GM23338 (cell line): ENCODE measurements at regions not wholly inside any gene's neighbourhood (a gene's known extent, or its start where the extent isn't known, plus 50 kb on each side); places are given as distances from the start of the nearest gene placed in this dataset.

Experiments
- ATAC-seq: fragments of 200-7000 bp; cut with Tn5 transposase; 3 replicates; pipeline ENCODE4 v1.9.1; 2020
- DNase-seq: peaks from one replicate; pipeline ENCODE4 v3.0.0-alpha.2; 2015; ENCODE audit warnings: low spot score
- H2AFZ ChIP-seq: fragments of 200-600 bp; sonication (generic); 2 replicates; pipeline ENCODE4 v1.8.0; 2016; ENCODE audit warnings: antibody characterized with exemption, mild to moderate bottlenecking, moderate library complexity
- H3F3A ChIP-seq: fragments of 200-600 bp; sonication (generic); replicated peaks from 2 replicates; pipeline ENCODE4 v1.8.0; 2017; ENCODE audit warnings: antibody characterized with exemption, mixed run types, low read depth
- H3K27ac ChIP-seq: fragments of 200-600 bp; sonication (generic); 2 replicates; pipeline ENCODE4 v1.6.1; 2016; ENCODE audit warnings: low read depth
- H3K27me3 ChIP-seq: fragments of 200-600 bp; sonication (generic); 2 replicates; pipeline ENCODE4 v1.8.0; 2016; ENCODE audit warnings: mild to moderate bottlenecking, mixed run types, moderate library complexity; ENCODE audit not compliant: insufficient read depth
- H3K36me3 ChIP-seq: fragments of 200-600 bp; sonication (generic); 2 replicates; pipeline ENCODE4 v1.8.0; 2016; ENCODE audit warnings: mild to moderate bottlenecking; ENCODE audit not compliant: insufficient read depth
- H3K4me1 ChIP-seq: fragments of 200-600 bp; sonication (generic); 2 replicates; pipeline ENCODE4 v1.8.0; 2016; ENCODE audit warnings: mild to moderate bottlenecking, moderate library complexity; ENCODE audit not compliant: insufficient read depth
- H3K4me2 ChIP-seq: fragments of 200-600 bp; sonication (generic); 2 replicates; pipeline ENCODE4 v1.7.1; 2017; ENCODE audit warnings: mixed run types
- H3K4me3 ChIP-seq: fragments of 200-600 bp; sonication (generic); 2 replicates; pipeline ENCODE4 v1.6.1; 2016; ENCODE audit warnings: mixed run types
- H3K79me2 ChIP-seq: fragments of 200-600 bp; sonication (generic); replicated peaks from 2 replicates; pipeline ENCODE4 v1.8.0; 2017; ENCODE audit warnings: mild to moderate bottlenecking; ENCODE audit not compliant: insufficient read depth
- H3K9me2 ChIP-seq: fragments of 200-600 bp; sonication (generic); 2 replicates; pipeline ENCODE4 v1.8.0; 2017; ENCODE audit not compliant: insufficient read depth
- H4K20me1 ChIP-seq: fragments of 200-600 bp; sonication (generic); replicated peaks from 2 replicates; pipeline ENCODE4 v1.8.0; 2017; ENCODE audit warnings: mild to moderate bottlenecking; ENCODE audit not compliant: insufficient read depth
- H3K27ac Mint-ChIP-seq: 2 replicates; pipeline ENCODE4 v1.8.0; 2020; ENCODE audit warnings: inconsistent platforms, mild to moderate bottlenecking, moderate library complexity, mixed read lengths
- H3K27me3 Mint-ChIP-seq: 3 replicates; pipeline ENCODE4 v1.8.0; 2022; ENCODE audit warnings: low read depth, mild to moderate bottlenecking, moderate library complexity, mixed read lengths, inconsistent platforms; ENCODE audit not compliant: insufficient read depth, poor library complexity
- H3K36me3 Mint-ChIP-seq: 3 replicates; pipeline ENCODE4 v1.8.0; 2021; ENCODE audit warnings: low read depth, mild to moderate bottlenecking, inconsistent platforms, moderate library complexity, mixed read lengths
- H3K4me1 Mint-ChIP-seq: 3 replicates; pipeline ENCODE4 v1.8.0; 2020; ENCODE audit warnings: mild to moderate bottlenecking, inconsistent platforms, mixed read lengths
- H3K4me3 Mint-ChIP-seq: 3 replicates; pipeline ENCODE4 v1.8.0; 2021; ENCODE audit warnings: moderate library complexity, mild to moderate bottlenecking, inconsistent platforms, mixed read lengths
- H3K9me3 Mint-ChIP-seq: 3 replicates; pipeline ENCODE4 v1.8.0; 2020; ENCODE audit warnings: moderate library complexity, mild to moderate bottlenecking, inconsistent platforms, mixed read lengths
- EZH2 ChIP-seq: fragments of 200-600 bp; sonication (generic); IDR thresholded peaks from one replicate; pipeline ENCODE4 v1.8.0; 2017; ENCODE audit warnings: antibody characterized with exemption, mild to moderate bottlenecking, low read depth; ENCODE audit not compliant: unreplicated experiment
- EZH2phosphoT487 ChIP-seq: fragments of 200-600 bp; sonication (generic); IDR thresholded peaks from one replicate; pipeline ENCODE4 v1.8.1; 2018; ENCODE audit warnings: antibody characterized with exemption; ENCODE audit not compliant: unreplicated experiment
- JUNB ChIP-seq: IDR thresholded peaks from one replicate; pipeline ENCODE4 v1.6.1; 2016; ENCODE audit warnings: antibody characterized with exemption; ENCODE audit not compliant: unreplicated experiment
- POLR2AphosphoS5 ChIP-seq: IDR thresholded peaks from 2 replicates; pipeline ENCODE4 v1.6.1; 2016; ENCODE audit warnings: antibody characterized with exemption, low read depth
- STAT1 ChIP-seq: IDR thresholded peaks from one replicate; pipeline ENCODE4 v1.6.1; 2016; ENCODE audit warnings: antibody characterized with exemption; ENCODE audit not compliant: unreplicated experiment
- ZNF114 ChIP-seq: fragments of 250-450 bp; sonication (Bioruptor Pico); IDR thresholded peaks from 2 replicates; pipeline ENCODE4 v1.5.0; 2020; ENCODE audit warnings: mild to moderate bottlenecking, moderate library complexity
- ZNF331 ChIP-seq: fragments of 250-450 bp; sonication (Bioruptor Pico); IDR thresholded peaks from 2 replicates; pipeline ENCODE4 v1.5.0; 2020; ENCODE audit warnings: low read depth, mild to moderate bottlenecking, moderate library complexity
- TF ChIP-seq, protein P1 (sequence below): IDR thresholded peaks from 2 replicates; pipeline ENCODE4 v1.6.1; 2016; ENCODE audit warnings: antibody characterized with exemption
- TF ChIP-seq, protein P2 (sequence below), 2 experiments: fragments of 200-600 bp in 1 of 2; sonication (generic) in 1 of 2; conservative IDR thresholded peaks; 2 replicates each; pipeline versions ENCODE4 v1.5.1 to v1.6.1; 2016 to 2017; ENCODE audit warnings: antibody characterized with exemption in 2 of 2, low read depth in 2 of 2, mild to moderate bottlenecking in 2 of 2, moderate library complexity in 1 of 2
- TF ChIP-seq, protein P3 (sequence below): IDR thresholded peaks from one replicate; pipeline ENCODE4 v1.6.1; 2018; ENCODE audit warnings: antibody characterized with exemption; ENCODE audit not compliant: unreplicated experiment

DNA sequence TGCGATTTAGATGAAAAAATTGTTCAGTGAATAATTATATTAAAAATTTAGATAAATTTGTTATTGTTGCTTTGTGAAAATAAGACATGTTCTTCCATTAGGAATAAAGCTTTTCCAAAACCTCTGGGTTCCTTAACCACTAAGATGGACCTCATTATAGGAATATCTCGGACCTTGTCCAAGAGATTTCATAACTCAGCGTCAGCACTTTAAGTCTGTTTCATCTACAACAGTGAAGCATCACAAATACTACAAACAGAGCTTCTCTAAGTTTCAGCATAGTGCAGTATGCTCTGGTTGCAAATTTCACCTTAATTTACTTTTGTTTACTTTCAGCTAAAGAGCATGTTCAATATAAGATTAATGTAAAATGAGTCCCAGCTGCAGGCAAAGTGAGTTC is 150.3 kb downstream of the UBE2E3 start (continued):
- TF ChIP-seq, protein P1, sequence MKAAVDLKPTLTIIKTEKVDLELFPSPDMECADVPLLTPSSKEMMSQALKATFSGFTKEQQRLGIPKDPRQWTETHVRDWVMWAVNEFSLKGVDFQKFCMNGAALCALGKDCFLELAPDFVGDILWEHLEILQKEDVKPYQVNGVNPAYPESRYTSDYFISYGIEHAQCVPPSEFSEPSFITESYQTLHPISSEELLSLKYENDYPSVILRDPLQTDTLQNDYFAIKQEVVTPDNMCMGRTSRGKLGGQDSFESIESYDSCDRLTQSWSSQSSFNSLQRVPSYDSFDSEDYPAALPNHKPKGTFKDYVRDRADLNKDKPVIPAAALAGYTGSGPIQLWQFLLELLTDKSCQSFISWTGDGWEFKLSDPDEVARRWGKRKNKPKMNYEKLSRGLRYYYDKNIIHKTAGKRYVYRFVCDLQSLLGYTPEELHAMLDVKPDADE = no peak
- TF ChIP-seq EZH2 (no peak), EZH2phosphoT487 (no peak), JUNB (no peak)
- TF ChIP-seq, protein P2, sequence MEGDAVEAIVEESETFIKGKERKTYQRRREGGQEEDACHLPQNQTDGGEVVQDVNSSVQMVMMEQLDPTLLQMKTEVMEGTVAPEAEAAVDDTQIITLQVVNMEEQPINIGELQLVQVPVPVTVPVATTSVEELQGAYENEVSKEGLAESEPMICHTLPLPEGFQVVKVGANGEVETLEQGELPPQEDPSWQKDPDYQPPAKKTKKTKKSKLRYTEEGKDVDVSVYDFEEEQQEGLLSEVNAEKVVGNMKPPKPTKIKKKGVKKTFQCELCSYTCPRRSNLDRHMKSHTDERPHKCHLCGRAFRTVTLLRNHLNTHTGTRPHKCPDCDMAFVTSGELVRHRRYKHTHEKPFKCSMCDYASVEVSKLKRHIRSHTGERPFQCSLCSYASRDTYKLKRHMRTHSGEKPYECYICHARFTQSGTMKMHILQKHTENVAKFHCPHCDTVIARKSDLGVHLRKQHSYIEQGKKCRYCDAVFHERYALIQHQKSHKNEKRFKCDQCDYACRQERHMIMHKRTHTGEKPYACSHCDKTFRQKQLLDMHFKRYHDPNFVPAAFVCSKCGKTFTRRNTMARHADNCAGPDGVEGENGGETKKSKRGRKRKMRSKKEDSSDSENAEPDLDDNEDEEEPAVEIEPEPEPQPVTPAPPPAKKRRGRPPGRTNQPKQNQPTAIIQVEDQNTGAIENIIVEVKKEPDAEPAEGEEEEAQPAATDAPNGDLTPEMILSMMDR (conservative IDR thresholded peaks at IDR 0.05; ENCODE audit: low read depth in 2 of 2) = no peak

DNA sequence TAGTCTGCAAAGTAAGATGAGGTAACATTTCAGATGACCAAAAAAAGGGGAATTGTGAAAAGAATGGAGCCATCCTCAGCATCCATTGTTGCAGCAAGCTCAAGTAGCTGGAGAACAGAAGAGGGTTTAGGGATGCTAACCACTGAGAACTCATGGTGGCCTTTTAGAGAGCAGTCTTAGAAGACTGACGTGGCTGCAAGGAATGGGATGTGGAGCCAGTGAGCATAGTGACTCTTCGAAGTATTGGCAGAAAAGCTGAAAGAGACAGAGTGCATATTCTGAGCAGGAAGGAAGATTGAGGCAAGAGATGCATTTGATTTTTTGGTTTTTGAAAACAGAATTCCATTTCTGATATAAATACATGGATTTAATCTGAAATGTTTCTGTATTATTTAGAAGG is 151.2 kb downstream of the UBE2E3 start:
- no peaks in the 10 kb centered on the region for H3K9me2 ChIP-seq
- H3K27me3 ChIP-seq = no peaks in the 10 kb centered on the region
- DNase-seq (no peak), ATAC-seq (no peak)
- H4K20me1 ChIP-seq = no peaks in the 10 kb centered on the region
- no peaks in the 10 kb centered on the region for H3F3A ChIP-seq
- no peak overlapping the region for H3K4me3 ChIP-seq
- H3K36me3 ChIP-seq = no peaks in the 10 kb centered on the region
- Mint-ChIP-seq H3K36me3 (no peaks in the 10 kb centered on the region), H3K27ac (no peak overlapping the region), H3K27me3 (no peaks in the 10 kb centered on the region), H3K9me3 (no peaks in the 10 kb centered on the region), H3K4me1 (peaks cover 8% of the 10 kb centered on the region; the same call in 2 of the 3 replicates), H3K4me3 (no peak overlapping the region)
- H3K79me2 ChIP-seq = no peaks in the 10 kb centered on the region
- no peak overlapping the region for H3K4me2 ChIP-seq
- H3K27ac ChIP-seq = no peak overlapping the region
- peak overlapping the region; percentile 45; the same call in 1 of the 2 replicates for H2AFZ ChIP-seq
- H3K4me1 ChIP-seq = no peaks in the 10 kb centered on the region
- TF ChIP-seq, protein P1 = no peak
- TF ChIP-seq POLR2AphosphoS5 (no peak), JUNB (no peak), ZNF331 (CRISPR knock-in tag) (no peak), STAT1 (no peak), EZH2 (no peak), EZH2phosphoT487 (no peak), ZNF114 (CRISPR knock-in tag) (no peak)
- TF ChIP-seq, protein P2 (conservative IDR thresholded peaks at IDR 0.05; ENCODE audit: low read depth in 2 of 2) = no peak
- TF ChIP-seq, protein P3, sequence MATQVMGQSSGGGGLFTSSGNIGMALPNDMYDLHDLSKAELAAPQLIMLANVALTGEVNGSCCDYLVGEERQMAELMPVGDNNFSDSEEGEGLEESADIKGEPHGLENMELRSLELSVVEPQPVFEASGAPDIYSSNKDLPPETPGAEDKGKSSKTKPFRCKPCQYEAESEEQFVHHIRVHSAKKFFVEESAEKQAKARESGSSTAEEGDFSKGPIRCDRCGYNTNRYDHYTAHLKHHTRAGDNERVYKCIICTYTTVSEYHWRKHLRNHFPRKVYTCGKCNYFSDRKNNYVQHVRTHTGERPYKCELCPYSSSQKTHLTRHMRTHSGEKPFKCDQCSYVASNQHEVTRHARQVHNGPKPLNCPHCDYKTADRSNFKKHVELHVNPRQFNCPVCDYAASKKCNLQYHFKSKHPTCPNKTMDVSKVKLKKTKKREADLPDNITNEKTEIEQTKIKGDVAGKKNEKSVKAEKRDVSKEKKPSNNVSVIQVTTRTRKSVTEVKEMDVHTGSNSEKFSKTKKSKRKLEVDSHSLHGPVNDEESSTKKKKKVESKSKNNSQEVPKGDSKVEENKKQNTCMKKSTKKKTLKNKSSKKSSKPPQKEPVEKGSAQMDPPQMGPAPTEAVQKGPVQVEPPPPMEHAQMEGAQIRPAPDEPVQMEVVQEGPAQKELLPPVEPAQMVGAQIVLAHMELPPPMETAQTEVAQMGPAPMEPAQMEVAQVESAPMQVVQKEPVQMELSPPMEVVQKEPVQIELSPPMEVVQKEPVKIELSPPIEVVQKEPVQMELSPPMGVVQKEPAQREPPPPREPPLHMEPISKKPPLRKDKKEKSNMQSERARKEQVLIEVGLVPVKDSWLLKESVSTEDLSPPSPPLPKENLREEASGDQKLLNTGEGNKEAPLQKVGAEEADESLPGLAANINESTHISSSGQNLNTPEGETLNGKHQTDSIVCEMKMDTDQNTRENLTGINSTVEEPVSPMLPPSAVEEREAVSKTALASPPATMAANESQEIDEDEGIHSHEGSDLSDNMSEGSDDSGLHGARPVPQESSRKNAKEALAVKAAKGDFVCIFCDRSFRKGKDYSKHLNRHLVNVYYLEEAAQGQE = no peak
